LNCaP clone FGC (cell line): ENCODE measurements at regions not wholly inside any gene's neighbourhood (a gene's known extent, or its start where the extent isn't known, plus 50 kb on each side); places are given as distances from the start of the nearest gene placed in this dataset.

Experiments
- DNase-seq: peaks from one replicate; pipeline ENCODE4 v3.0.0-alpha.2; 2011; ENCODE audit warnings: low read depth
- H3K4me3 ChIP-seq: 2 replicates; pipeline ENCODE4 v1.5.1; 2011; ENCODE audit warnings: mild to moderate bottlenecking, low read depth, low read length, control low read depth
- TF ChIP-seq, protein P1 (sequence below): IDR thresholded peaks from 2 replicates; pipeline ENCODE4 v1.5.1; 2012; ENCODE audit warnings: mild to moderate bottlenecking; ENCODE audit not compliant: control insufficient read depth, insufficient read depth; ENCODE audit errors: extremely low read depth

DNA sequence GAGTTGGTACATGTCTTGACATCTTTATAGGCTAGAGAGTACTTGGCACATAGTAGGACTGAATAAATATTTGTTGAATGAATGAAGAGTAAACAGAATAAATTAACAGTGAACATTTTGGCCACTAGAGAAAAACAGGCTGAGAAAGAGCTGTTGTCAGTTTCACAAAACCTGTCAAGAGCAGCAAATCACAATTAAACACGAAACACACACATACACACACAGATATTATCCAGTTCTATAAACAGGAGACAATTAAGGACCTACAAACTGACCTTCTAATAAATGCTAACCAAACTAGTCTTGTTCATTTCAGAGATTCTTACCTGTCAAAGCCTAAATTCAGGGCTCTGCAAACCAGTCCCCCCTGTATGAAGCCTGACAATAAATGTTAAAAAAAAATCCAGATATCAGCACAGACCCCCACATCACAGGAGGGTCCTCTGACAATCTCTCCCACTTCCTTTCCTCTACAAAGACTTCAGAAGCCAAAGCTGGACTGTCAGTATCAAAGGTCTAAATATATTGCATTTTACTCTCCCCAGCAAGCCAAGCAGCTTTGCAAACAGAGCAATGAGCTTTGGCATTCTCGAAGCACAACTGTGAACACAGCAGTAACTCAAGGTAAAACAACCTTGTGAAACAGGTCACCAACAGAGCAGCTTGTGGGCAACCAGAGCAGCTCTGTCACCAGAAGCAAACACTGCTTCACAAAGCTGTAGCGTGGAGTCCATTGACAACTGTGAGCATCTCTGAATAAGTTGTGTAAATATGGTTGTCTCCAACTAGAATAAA is 229.9 kb downstream of the TBXT start:
- H3K4me3 ChIP-seq = no peak overlapping the region
- DNase-seq = peak; percentile 17
- TF ChIP-seq, protein P1, sequence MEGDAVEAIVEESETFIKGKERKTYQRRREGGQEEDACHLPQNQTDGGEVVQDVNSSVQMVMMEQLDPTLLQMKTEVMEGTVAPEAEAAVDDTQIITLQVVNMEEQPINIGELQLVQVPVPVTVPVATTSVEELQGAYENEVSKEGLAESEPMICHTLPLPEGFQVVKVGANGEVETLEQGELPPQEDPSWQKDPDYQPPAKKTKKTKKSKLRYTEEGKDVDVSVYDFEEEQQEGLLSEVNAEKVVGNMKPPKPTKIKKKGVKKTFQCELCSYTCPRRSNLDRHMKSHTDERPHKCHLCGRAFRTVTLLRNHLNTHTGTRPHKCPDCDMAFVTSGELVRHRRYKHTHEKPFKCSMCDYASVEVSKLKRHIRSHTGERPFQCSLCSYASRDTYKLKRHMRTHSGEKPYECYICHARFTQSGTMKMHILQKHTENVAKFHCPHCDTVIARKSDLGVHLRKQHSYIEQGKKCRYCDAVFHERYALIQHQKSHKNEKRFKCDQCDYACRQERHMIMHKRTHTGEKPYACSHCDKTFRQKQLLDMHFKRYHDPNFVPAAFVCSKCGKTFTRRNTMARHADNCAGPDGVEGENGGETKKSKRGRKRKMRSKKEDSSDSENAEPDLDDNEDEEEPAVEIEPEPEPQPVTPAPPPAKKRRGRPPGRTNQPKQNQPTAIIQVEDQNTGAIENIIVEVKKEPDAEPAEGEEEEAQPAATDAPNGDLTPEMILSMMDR = no peak

DNA sequence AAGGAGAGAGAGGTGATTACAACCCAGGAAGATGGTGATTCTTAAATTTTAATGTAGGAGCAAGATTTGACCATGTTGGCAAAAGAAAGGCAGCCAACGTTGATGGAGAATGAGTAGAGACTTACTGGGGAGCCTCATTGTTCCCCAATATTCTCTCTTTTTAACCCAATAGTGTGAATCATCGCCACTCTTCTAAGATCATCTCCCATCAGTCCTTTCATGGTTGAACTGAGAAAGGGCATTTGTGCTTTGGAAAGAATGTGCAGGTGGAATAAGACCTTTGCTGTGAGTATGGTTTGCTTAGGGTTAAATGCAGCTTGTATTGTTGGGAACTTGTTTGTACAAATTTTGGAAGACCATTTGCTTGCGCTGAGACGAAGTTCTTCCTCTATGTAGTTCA is 231.0 kb downstream of the TBXT start:
- H3K4me3 ChIP-seq = no peak overlapping the region
- DNase-seq = no peak
- TF ChIP-seq, protein P1 = no peak

DNA sequence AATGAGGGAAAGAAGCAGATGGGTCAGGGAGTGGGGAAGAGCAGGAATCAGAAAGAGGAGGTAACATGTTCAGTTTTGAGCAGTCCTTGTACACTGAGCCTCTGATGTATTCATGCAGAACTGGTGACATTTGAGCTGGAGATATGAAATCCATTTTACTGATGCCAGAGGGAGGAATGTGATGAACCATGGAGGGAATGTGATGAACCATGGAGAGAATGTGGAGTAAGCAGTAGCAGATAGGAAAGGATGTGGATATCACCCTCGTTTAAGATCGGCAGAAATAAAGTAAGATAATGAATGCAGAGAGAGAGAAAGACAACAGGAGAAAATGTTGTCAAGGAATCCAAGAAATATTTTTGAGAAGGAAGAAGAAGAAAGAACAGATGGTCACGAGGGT is 231.6 kb downstream of the TBXT start:
- TF ChIP-seq, protein P1 = no peak
- DNase-seq = no peak
- no peak overlapping the region for H3K4me3 ChIP-seq

DNA sequence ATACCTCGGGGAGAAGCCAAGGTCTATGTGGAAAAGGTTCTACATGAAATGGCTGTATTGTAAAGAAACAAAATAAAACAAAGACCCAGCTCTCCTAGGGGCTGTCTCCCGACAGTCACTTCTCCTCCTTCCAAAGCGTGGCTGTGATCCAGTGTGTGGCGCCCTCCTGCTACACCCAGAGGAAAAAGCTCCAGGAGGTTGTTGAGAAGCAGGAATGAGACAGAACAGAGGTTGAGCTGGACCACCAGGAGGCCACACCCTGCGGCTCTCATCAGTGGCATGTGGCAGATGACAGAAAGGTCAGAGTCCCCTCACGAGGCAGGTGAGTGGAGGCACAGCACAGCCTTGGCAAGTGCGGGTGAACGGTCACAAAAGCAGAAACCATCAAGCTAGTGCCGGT is 236.0 kb downstream of the TBXT start:
- TF ChIP-seq, protein P1 = no peak
- no peak overlapping the region for H3K4me3 ChIP-seq
- no peak for DNase-seq

DNA sequence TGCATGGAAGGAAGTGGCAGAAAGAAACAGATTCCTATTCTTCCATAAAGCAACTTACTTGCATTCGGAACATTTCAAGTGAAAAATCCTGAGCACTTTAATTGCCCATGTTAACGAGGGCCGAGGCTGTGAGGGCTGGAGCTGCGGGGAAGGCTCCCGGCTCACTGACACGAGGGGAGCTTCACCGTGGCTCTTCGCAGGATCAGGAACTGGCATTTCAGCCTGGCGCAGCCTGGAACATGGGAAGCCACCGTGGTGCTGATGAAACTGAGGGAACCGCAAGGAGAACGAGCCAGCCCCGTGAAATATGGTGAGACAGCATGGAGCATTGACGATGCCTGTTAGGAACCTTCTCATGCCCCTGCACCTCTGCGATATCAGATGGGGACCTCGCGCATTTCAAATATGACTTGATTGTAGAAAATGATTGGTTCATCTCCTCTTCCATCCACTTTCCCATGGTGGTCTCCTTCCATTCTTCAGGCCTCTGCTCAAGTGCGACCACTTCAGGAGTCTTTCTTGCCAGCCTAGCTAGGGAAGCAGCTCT is 236.9 kb downstream of the TBXT start:
- DNase-seq = no peak
- H3K4me3 ChIP-seq = no peak overlapping the region
- TF ChIP-seq, protein P1 = no peak

DNA sequence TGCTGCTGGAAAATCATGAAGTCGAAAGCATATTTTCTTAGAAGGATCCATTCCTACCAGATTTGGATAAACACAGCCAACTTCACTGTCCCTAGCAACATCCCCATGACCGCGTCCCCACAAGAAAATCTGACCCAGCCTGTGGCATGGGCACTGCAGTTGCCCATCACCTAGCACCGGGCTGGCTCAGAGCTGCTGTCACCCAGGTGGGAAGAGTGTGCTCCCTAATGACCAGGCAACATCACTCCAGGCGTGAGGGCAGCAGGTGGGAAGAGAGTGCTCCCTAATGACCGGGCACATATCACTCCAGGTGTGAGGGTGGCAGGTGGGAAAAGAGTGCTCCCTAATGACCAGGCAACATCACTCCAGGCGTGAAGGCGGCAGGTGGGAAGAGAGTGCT is 238.0 kb downstream of the TBXT start:
- no peak for DNase-seq
- TF ChIP-seq, protein P1 = no peak
- H3K4me3 ChIP-seq = no peak overlapping the region
